ENCODE measurements at regions not wholly inside any gene's neighbourhood (a gene's known extent, or its start where the extent isn't known, plus 50 kb on each side); places are given as distances from the start of the nearest gene placed in this dataset.

DNA sequence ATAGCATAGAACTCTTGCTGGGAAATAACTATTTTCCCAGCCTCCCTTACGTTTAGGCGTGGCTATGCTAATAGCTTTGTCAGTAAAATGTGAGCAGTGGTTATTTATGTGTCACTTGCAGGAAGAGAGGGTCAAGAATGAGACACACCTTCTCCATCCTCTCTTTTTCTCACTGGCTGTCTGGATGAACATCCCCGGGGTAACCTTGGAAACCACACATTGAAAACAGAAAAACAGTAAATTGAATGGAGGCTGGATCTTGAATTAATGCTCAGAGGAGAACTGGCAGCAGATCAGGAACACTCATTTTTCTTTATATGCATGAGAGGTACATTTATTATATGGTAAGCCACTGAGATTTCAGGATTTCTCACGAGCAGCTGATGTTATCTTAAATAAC is 127.6 kb downstream of the DNAJB9 start:
- DNase-seq, result peak; percentile 43

DNA sequence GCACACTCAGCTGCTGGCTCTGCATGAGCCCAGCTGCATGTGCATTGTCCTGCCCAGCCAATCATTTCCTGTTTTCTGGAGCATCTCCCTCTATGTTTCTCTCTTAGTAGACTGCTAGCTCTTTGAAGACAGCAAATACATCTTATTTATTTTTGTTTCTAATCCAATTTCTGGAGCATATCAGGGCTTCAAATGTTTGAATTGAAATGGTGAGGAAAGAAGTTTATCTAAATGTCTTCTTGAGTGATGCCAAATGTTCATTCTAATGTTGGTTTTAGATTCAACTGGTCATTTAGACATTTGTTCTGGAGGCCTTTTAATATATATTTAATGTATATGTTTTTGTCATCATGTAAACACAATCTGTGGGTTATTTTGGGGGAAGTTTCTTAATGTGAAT is 141.9 kb downstream of the DNAJB9 start:
- DNase-seq, result peak; percentile 17

DNA sequence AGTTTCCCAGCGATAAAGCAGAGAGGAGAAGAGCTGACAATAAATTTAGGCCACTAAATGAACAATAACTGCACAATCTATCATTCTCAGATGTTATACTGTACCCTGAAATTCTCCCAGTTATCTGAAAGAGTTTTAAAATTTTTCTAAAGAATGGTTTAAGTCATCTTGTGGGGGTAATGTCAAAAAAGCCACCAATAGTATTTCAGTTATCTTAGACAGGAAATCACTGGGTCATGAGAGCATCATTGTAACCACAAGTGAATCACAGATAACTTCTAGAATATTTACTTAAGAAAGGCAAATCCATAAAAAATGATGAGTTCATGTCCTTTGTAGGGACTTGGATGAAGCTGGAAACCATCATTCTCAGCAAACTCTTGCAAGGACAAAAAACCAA is 147.1 kb downstream of the DNAJB9 start:
- DNase-seq, result no peak

DNA sequence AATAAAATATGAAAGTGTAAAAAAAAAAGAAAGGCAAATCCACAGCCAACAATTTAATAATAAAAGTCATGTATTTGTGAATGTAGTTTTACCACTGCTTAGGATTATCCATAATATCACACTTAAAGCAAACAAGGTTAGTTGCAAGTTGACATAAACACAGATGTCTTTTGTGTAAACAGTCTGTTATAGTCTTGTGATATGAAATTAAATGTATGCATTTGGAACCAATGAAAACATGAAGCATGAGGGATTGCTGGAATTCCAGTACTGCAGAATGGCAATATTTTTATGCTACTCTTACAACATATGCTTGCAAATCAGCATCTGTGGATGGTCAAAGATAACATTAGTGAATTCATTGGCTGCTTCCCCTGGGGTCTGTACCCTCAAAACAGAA is 148.1 kb downstream of the DNAJB9 start:
- no peak for DNase-seq

- no peak for DNase-seq
Observed at GRCh38 chr7:108719631-108720030, 150.0 kb downstream of the DNAJB9 start.

DNA sequence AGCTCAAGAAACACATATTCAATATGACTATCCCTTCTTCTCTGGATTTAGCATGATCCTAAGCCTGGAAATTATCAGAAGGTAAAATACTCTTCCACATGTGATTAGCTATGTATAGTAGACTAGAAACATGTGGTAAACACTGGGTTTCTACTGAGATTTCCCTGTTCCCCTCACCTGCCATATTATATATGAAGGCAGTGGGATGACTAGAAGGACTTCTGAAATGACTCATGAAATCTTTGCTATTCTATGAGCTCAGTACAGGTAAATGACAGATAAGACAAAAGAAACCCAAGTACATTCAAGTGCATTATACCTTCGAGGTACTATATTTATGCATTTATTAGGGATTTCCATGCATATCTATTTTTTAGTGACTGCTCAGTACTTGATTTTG is 152.9 kb downstream of the DNAJB9 start:
- DNase-seq, result no peak

- peak; percentile 94 for DNase-seq
Observed at GRCh38 chr7:108723381-108723814, 153.7 kb downstream of the DNAJB9 start.

DNA sequence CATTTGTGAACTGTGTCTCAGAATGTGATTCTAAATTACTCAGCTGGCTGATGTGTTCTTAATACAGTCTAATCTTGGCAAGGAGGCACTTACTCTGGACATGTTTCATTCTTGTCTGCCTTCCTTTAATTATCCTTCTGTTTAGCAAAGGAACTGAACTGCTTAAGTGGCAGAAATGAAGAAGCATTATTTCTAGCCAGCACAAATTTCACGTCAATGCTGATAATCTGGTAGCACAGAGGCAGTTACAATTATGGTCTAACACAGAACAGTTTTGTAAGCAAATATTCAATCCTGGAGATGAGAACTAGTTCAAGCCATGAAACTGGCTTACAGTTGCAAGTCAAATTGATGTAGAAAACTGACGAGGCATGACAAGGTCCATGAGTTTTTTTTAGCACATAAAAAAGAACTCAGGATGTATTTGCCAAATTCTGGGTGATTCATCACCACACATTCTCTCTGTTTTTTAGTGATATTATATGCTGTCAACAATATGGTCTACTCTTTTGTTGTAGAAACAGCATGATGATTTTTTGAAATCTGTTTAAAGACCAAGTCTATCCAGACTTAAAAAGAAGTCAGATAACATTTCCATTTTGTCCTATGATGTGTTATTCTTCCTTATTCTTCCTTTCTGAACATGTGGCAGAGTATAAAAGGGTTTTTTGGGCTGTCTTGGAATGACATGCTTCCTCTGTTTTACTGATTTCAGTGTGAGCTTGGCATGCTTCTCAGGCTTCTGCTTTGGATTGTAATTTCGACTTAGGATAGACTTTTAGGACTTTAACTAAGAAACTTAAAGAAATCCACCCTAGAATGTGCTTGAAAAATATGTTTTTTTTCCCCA is 154.8 kb downstream of the DNAJB9 start:
- DNase-seq, result peak; percentile 55

DNA sequence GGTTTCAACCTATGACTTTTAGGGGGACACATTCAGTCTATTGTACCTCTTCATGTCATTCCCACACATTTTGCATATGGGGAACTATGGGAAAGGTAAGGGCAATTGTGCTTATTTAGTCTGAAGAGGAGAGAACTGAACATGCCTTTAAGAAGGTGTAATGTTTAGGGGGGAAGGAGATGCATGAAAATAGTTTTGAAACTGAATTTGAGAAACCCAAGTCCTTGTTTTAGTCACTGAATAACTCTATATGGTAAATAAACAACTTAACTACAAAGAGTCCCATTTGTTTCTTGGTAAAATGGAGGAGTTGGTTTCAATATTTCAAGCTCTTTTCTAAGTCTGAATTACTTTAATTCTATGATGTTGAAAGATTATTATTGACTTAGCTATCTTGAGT is 166.1 kb downstream of the DNAJB9 start:
- DNase-seq, result no peak

DNA sequence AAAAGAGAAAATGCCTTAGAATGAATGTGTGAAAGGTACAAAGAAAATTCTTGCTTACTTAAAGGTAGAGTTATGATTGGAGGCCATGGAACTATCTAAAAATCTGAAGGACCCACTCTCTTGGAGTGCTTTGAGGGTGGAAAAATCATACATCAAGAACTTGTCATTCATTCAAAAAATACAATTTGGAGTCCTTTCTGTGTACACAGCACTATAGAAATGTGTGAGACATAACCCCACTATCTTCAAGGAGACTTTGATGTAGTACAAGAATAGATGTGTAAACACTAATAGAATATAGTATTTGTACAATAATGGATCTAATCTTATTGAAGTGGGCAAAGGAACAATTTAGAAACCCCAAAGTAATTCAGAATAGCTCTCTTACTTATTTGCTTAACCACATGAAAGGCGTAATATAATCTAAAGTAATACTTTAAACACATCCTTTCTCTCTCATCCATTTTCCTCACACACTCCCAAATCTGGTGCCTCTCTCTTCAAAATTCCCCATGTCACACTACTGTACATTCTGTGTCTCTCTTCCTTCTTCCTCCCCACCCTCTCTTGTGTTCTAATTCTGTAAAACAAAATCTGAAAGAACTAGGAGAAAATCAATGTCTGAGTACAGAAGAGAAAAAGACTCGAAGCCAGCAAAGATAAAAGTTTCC is 166.7 kb downstream of the DNAJB9 start:
- DNase-seq, result no peak

DNA sequence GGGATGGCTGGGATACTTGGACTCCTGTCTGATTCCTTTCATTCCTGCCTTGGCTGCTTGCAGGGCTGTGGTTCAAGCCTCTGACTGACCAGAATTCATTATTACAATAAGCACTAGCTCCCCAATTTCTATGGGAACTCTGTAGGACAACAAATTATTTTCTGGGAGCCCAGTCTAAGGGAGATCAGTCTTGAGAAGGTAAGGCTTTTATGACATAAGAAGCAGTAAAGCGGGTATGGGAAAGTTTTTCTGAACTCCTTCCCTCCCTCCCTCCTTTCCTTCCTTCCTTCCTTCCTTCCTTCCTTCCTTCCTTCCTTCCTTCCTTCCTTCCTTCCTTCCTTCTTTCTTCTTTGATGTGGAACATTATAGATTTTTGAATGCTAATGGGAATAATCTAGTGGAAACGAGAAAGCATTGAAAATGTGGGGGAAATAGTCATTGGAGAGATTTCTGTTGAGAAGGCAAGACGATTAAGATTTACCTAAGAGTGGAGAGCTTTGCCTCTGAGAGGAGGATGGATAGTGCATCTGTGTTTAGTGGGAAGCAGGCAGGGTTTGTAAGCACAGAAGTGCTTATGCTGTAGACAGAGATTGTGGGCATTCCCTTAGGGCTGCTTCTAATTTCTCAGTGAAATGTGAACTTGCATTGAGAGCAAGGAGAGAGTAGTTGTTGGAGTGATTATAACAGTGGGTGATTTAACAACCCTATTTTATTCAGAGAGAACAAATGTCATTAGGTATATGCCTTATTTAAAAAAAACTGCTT is 201.5 kb downstream of the DNAJB9 start:
- no peak for DNase-seq

- DNase-seq, result no peak
Observed at GRCh38 chr7:108771853-108772252, 202.2 kb downstream of the DNAJB9 start.

DNA sequence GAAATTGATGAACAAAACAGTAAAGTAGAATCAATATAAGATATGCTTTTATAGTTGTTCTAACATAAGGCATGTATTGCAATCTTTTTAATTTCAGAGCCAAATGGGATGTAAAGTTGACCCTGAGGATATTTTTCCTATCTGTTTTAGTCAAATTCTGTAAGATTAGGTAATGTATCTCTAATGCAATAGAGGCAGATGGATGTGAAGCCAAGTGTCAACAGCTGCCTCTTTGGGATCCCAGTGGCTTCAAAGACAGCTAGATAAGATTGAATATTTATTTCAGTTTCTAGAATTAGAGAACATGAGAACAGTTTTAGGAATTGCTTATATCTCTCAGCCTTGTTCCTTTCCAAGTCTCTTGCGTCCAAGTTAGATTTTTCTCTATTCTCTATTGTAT is 208.3 kb downstream of the DNAJB9 start:
- no peak for DNase-seq

- DNase-seq, result no peak
Observed at GRCh38 chr7:108789451-108789850, 219.8 kb downstream of the DNAJB9 start.

DNA sequence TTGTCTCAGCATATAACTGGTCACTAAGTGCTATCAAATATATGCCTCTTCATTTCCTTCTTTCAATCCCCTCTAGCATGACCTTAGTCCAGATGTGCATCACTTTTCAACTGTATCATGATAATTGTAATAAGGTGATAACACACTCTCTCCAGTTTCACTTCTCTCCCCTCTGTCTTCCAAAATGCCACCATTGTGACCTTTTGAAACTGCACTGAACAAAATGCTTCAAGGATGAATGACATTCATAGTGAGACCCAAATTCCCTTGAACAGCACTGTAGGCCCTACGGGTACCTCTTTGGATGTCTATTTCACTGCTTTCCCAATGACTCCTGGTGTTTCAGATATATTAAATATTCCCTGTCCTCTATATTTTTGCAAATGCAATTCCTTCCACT is 224.8 kb downstream of the DNAJB9 start:
- no peak for DNase-seq

- no peak for DNase-seq
Observed at GRCh38 chr7:108802650-108803049, 233.0 kb downstream of the DNAJB9 start.

DNA sequence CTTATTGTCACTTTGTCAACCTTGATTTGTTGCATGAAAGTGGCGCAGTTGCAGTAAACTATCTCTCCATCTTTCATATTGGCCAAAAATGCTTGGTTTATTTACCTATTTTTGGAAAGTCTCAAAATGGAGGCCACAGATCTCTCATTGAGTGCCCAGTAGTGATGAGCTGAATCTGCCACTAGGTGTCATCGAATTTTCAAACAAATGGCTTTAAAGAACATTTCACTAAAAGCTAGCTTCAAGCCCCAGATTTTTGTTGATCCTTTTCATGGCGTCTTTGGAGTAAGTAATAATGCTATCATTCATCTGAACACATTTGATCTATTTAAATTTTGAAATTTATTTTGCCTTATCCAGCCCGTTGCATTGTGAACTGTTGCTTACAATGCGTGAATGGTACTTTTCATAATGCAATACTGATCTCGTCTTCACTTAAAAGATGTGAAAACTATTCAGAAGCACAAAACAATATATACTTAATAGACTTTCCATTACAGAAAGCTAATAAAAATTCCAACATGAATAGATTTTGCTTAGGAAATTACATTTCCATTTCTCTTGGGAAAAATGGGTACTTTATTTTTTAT is 236.2 kb downstream of the DNAJB9 start:
- peak; percentile 28 for DNase-seq

DNA sequence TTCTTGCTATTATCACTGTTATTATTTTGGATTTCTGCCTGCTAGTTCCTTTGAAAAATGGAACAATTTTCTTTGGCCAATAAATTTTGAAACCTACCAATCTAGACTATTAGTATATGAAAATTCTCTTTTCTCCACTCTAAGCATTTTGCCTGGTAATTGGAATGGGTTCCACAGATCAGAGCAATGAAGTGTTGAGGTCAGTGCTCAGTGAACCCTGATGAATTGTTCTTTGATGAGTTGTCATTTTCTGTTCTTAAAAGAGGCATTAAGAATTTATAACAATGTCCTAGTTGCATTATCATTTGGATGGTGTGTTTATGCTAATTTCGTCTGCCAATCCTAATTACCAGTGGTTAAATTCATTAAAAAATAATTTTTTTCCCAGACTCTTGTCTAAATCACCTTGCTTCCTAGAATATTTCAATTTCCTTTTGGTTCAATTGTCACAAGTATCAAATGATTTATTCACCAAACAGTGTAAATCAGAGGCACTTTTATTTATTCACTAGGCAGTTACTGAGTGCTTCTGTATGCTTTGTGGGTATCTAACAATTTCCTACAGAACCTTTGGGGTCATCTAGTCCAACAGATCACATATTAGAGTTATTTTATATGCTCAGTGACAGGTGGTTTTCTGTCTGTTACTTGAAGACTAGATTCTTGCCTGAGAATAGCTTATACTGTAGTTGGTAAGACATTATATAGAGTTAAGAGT is 239.0 kb downstream of the DNAJB9 start:
- DNase-seq, result no peak

GRCh38 chr7:108809356-108809755 is 239.7 kb downstream of the DNAJB9 start:
- DNase-seq, result no peak

DNA sequence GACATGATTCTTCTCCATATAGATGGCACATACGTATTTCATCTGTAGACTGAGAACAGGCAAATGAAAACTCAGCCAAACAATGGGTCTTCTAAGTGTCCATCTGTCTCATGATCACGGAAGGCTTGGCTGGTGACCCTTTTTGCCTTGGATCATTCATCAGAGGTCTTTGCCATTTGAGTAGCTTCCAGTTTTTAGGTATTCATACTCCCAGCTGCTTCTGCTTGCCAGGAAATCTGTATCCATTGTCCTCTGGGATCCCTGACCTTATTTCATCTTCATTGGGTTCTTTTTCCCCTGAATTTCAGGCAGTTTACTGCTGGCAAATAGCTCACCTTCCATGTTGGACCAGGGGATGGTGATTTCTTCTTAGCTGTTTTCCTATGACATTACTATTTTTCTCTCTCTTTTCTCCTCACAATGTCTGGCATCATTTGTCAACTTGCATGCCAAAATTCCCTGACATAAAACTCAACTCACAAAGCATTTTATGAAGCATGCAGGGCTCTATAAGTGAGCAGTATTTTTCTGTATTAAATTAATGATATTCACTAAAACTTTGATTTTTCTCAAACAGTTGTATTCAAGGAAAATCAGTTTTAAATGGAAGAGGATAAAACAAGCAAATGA is 241.2 kb downstream of the DNAJB9 start:
- peak; percentile 20 for DNase-seq

DNA sequence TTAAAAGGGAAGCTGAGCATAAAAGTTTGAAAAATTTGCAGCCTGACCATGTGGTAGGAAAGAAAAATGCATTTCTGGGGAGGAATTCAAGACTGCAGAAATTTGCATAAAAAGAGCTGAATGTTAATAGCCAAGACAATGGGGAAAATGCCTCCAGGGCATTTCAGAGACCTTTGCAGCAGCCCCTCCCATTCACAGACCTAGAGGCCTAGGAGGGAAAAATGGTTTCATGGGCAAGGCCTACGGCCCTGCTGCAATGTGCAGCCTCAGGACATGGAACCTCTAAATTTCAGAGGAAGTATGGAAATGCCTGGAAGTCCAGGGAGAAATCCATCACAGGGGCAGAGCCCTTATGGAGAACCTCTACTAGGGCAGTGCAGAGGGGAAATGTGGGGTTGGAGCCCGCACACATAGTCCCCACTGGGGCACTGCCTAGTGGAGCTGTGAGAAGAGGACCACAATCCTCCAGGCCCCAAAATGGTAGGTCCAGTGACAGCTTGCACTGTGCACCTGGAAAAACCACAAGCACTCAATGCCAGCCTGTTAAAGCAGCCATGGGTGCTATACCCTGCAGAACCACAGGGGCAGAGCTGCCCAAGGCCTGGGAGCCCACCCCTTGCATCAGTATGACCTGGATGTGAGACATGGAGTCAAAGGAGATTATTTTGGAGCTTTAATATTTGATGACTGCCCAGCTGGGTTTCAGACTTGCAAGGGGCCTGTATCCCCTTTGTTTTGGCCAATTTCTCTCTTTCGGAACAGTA is 243.8 kb downstream of the DNAJB9 start:
- no peak for DNase-seq
